Loucy (cell line): ENCODE measurements at regions not wholly inside any gene's neighbourhood (a gene's known extent, or its start where the extent isn't known, plus 50 kb on each side); places are given as distances from the start of the nearest gene placed in this dataset.

Source experiments
- H2AFZ ChIP-seq: fragments of 200-600 bp; sonication (generic); 2 replicates; pipeline ENCODE4 v1.6.0; 2016; ENCODE audit warnings: antibody characterized with exemption, mild to moderate bottlenecking, low read length, moderate library complexity
- H3F3A ChIP-seq: fragments of 200-600 bp; 2 replicates; pipeline ENCODE4 v1.6.0; 2016; ENCODE audit warnings: antibody characterized with exemption, low read depth, mild to moderate bottlenecking
- H3K27me3 ChIP-seq: fragments of 200-600 bp; sonication (generic); 2 replicates; pipeline ENCODE4 v1.6.1; 2014; ENCODE audit warnings: low read length, mild to moderate bottlenecking; ENCODE audit not compliant: insufficient read depth, poor library complexity, severe bottlenecking
- H3K36me3 ChIP-seq: fragments of 200-600 bp; sonication (generic); 2 replicates; pipeline ENCODE4 v1.6.1; 2016; ENCODE audit warnings: low read length; ENCODE audit not compliant: insufficient read depth
- H3K4me1 ChIP-seq: fragments of 200-600 bp; sonication (generic); 2 replicates; pipeline ENCODE4 v1.5.1; 2014; ENCODE audit warnings: low read length, mild to moderate bottlenecking; ENCODE audit not compliant: insufficient read depth, poor library complexity, severe bottlenecking
- H3K4me2 ChIP-seq: fragments of 200-600 bp; sonication (generic); 2 replicates; pipeline ENCODE4 v1.6.0; 2014; ENCODE audit warnings: antibody characterized with exemption, low read length, low read depth, mild to moderate bottlenecking; ENCODE audit not compliant: poor library complexity, severe bottlenecking
- H3K4me3 ChIP-seq: fragments of 200-600 bp; sonication (generic); 2 replicates; pipeline ENCODE4 v1.5.1; 2014; ENCODE audit warnings: low read length, mild to moderate bottlenecking, mixed read lengths; ENCODE audit not compliant: poor library complexity, severe bottlenecking
- H3K79me2 ChIP-seq: fragments of 200-600 bp; sonication (generic); 2 replicates; pipeline ENCODE4 v1.6.1; 2014; ENCODE audit warnings: low read length; ENCODE audit not compliant: insufficient read depth
- H3K9ac ChIP-seq: fragments of 200-600 bp; sonication (generic); 2 replicates; pipeline ENCODE4 v1.6.0; 2014; ENCODE audit warnings: mild to moderate bottlenecking, low read depth, low read length, moderate library complexity; ENCODE audit not compliant: poor library complexity, severe bottlenecking
- H3K9me2 ChIP-seq: fragments of 200-600 bp; sonication (generic); replicated peaks from 2 replicates; pipeline ENCODE4 v1.6.1; 2016; ENCODE audit warnings: low read depth, low read length, mixed read lengths
- H3K9me3 ChIP-seq: fragments of 200-600 bp; sonication (generic); 2 replicates; pipeline ENCODE4 v1.6.1; 2014; ENCODE audit warnings: mild to moderate bottlenecking, antibody characterized with exemption, low read length, low read depth; ENCODE audit not compliant: insufficient read depth
- H4K20me1 ChIP-seq: fragments of 200-600 bp; sonication (generic); 2 replicates; pipeline ENCODE4 v1.6.0; 2014; ENCODE audit warnings: antibody characterized with exemption, low read length, mild to moderate bottlenecking; ENCODE audit not compliant: insufficient read depth, poor library complexity, severe bottlenecking
- EZH2phosphoT487 ChIP-seq: fragments of 200-600 bp; IDR thresholded peaks from 2 replicates; pipeline ENCODE4 v1.6.1; 2018; ENCODE audit warnings: antibody characterized with exemption, mild to moderate bottlenecking, moderate library complexity, borderline replicate concordance
- TF ChIP-seq, protein P1 (sequence below): fragments of 200-600 bp; sonication (generic); conservative IDR thresholded peaks from 2 replicates; pipeline ENCODE4 v1.5.1; 2014; ENCODE audit warnings: mild to moderate bottlenecking, antibody characterized with exemption, low read length

DNA sequence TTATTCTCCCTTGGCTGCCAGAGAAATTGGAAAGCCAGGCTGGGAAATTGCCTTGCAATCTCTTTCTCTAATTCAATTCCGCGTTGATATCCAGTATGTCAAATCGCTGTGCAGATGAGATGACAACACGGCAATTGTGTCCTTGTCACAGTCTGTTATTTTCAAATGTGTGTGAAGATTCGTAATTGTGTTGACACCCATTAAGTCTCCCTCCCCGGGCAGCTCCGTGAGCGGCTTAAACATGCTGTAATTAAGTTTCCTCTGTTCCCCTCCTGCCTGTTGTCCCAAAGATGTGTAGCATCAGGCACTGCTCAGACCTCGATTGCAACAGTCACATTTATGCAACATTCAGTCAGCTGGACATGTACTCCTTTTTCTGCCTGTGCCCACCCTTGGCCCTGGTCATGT, 209.5 kb downstream of the LPIN1 start:
- Histone ChIP-seq H4K20me1 (no peaks in the 10 kb centered on the region), H3K9me3 (no peaks in the 10 kb centered on the region), H2AFZ (no peak overlapping the region), H3K9ac (no peak overlapping the region), H3F3A (0 out of 2 replicates have a peak, but pooled peaks cover 2% of the 10 kb centered on the region), H3K27me3 (no peaks in the 10 kb centered on the region), H3K79me2 (no peaks in the 10 kb centered on the region), H3K9me2 (no peaks in the 10 kb centered on the region), H3K4me2 (no peak overlapping the region), H3K36me3 (no peaks in the 10 kb centered on the region), H3K4me1 (peaks cover 2% of the 10 kb centered on the region), H3K4me3 (no peak overlapping the region)
- TF ChIP-seq, protein P1, sequence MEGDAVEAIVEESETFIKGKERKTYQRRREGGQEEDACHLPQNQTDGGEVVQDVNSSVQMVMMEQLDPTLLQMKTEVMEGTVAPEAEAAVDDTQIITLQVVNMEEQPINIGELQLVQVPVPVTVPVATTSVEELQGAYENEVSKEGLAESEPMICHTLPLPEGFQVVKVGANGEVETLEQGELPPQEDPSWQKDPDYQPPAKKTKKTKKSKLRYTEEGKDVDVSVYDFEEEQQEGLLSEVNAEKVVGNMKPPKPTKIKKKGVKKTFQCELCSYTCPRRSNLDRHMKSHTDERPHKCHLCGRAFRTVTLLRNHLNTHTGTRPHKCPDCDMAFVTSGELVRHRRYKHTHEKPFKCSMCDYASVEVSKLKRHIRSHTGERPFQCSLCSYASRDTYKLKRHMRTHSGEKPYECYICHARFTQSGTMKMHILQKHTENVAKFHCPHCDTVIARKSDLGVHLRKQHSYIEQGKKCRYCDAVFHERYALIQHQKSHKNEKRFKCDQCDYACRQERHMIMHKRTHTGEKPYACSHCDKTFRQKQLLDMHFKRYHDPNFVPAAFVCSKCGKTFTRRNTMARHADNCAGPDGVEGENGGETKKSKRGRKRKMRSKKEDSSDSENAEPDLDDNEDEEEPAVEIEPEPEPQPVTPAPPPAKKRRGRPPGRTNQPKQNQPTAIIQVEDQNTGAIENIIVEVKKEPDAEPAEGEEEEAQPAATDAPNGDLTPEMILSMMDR, result no peak
- no peak for TF ChIP-seq EZH2phosphoT487

DNA sequence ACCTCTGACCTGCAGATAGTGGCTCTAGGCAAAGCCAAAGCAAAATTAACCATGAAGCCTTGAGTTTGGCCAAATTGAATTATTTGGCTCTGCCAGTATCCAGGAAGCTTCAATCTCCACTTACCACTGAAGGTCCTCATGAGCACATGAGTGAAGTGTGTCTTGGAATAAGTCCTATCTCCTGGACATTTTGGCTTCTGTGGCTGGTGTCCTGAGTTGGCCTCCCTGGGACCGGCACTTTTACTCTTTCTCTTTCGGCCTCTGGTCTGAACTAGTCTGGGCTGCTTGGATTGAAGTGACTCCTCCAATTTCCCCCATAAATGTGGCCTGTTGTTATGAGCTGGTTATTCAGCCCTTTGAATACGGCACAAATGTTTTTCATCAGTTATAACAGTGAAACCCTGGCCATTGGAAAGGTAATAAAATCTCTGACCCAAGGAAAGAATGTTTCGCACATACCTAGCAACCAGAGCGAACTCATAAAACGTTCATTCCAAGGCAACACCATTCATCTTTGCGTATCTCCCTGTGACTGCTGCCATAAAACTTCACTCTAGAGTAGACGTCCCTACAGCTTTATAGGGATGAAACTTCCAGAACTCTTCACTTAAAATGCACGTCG, 216.4 kb downstream of the LPIN1 start:
- Histone ChIP-seq H4K20me1 (no peaks in the 10 kb centered on the region), H3K9ac (no peak overlapping the region), H3K4me1 (peaks cover 16% of the 10 kb centered on the region), H3K79me2 (no peaks in the 10 kb centered on the region), H3F3A (0 out of 2 replicates have a peak, but pooled peaks cover 2% of the 10 kb centered on the region), H3K9me3 (no peaks in the 10 kb centered on the region), H2AFZ (no peak overlapping the region), H3K27me3 (no peaks in the 10 kb centered on the region), H3K9me2 (no peaks in the 10 kb centered on the region), H3K36me3 (no peaks in the 10 kb centered on the region), H3K4me3 (no peak overlapping the region), H3K4me2 (no peak overlapping the region)
- TF ChIP-seq, protein P1, result no peak
- no peak for TF ChIP-seq EZH2phosphoT487

DNA sequence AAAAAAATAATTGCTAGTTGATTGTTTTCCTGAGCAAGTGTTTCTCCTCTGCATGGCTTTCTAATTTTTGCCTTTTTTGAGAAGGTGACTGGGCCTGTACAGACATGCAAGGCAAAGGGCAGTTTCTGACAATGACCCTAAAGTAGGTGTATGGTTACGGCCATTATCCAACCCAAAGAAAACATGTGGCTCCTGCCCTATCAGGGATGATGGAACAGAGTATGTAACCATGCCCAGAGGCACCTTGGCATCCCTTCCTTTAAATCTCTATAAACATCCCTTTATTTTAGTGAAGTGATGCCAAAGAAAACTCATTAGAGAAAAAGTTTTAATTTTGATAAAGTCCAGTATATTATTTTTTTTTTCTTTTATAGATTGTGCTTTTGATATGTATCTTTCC, 217.5 kb downstream of the LPIN1 start:
- peaks cover 21% of the 10 kb centered on the region for H3K4me1 ChIP-seq
- H4K20me1 ChIP-seq, result no peaks in the 10 kb centered on the region
- H3K4me3 ChIP-seq, result no peak overlapping the region
- no peaks in the 10 kb centered on the region for H3K9me2 ChIP-seq
- H3K9ac ChIP-seq, result no peak overlapping the region
- H3K27me3 ChIP-seq, result no peaks in the 10 kb centered on the region
- H3K4me2 ChIP-seq, result no peak overlapping the region
- no peaks in the 10 kb centered on the region for H3K36me3 ChIP-seq
- H3K9me3 ChIP-seq, result no peaks in the 10 kb centered on the region
- H3F3A ChIP-seq, result no peaks in the 10 kb centered on the region
- no peak for TF ChIP-seq EZH2phosphoT487
- TF ChIP-seq, protein P1, result no peak
- no peaks in the 10 kb centered on the region for H3K79me2 ChIP-seq
- H2AFZ ChIP-seq, result no peak overlapping the region
